SU-DHL-6 (cell line): ENCODE measurements at regions not wholly inside any gene's neighbourhood (a gene's known extent, or its start where the extent isn't known, plus 50 kb on each side); places are given as distances from the start of the nearest gene placed in this dataset.
"Not testable (repeated sequence)": the region's sequence is repeated elsewhere in the genome, so short reads cannot be mapped to it uniquely, and the experiment has no call there.

Experiments
- CTCF ChIP-seq: fragments of 200-600 bp; sonication (generic); IDR thresholded peaks from one replicate; pipeline ENCODE4 v1.5.1; 2017; ENCODE audit warnings: antibody characterized with exemption, mild to moderate bottlenecking, low read length, moderate library complexity; ENCODE audit not compliant: insufficient read depth, poor library complexity, severe bottlenecking
- EZH2phosphoT487 ChIP-seq: fragments of 200-600 bp; sonication (generic), shearing (Covaris generic); conservative IDR thresholded peaks from 2 replicates; pipeline ENCODE4 v1.6.1; 2018; ENCODE audit warnings: mild to moderate bottlenecking, antibody characterized with exemption, low read length, moderate library complexity, mixed read lengths

DNA sequence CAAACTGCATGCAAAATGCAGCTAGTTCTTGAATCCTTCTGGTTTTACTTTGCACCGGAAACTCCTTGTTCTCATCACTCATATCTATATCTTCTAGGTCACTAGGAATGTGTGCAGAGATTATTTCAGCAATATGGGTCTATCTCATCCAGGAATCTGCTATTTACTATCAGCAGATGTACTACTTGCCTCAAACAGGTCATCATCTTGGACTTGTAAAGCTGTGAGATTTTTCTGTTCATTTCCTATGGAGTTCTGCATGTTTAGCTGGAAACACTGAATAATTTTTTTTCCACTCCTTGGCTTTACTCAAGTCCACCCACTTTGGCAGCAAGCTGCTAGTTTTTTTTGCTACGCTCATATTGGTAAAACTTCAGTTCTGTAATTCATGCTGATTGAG, 334.8 kb downstream of the RPIA start:
- TF ChIP-seq CTCF, EZH2phosphoT487: not testable (repeated sequence)
